ENCODE measurements at regions not wholly inside any gene's neighbourhood (a gene's known extent, or its start where the extent isn't known, plus 50 kb on each side); places are given as distances from the start of the nearest gene placed in this dataset.

DNA sequence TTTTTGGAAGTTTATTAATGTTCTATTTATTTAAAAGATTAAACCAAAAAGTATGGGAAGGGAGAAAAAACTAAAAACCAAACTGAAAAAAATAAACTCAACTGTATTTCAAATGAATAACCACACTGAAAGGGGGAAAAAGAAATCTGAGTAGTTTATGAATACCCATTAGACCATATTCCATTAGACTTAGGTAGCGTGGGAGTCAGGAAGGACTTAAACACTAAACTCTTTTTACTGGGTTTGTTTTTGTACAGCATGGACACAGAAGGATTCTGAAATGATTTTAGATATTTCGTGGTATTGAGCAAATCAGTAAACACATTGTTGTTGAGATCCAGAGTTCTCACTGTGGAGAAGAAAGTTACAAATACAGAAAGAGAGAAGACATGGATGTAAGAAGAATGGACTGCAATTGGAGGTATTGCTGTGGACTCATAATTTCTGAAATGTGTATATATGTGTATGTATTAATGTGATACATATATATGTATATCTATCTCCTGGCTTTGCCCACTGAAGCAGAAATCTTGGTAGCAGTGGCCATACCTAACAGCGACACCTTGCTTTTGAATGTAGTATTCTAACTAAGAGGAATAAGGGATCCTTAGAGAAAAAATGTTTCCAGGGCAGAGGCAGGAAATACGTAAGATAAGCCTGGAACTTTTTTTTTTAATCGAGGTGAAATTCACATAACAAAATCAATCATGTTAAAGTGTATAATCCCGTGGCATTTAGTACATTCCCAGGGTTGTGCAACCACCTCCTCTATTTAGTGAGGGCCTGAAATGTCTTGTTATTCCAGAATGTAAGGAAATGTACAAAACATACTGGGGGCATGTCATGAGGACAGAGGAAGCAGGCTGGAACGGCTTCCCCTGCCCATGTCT lies 228.8 kb downstream of the SMARCA2 start:
- DNase-seq (ENCODE audit: low spot score) = no peak
- no peak overlapping the region for H3K27ac ChIP-seq (ENCODE audit: poor library complexity, severe bottlenecking)
- no peak overlapping the region for H3K4me3 ChIP-seq (ENCODE audit: severe bottlenecking)
- H3K27me3 ChIP-seq (ENCODE audit: insufficient read depth, poor library complexity, severe bottlenecking) = no peaks in the 10 kb centered on the region
- H3K9me3 ChIP-seq (ENCODE audit: severe bottlenecking) = no peaks in the 10 kb centered on the region
- no peaks in the 10 kb centered on the region for H3K4me1 ChIP-seq (ENCODE audit: insufficient read depth, poor library complexity, severe bottlenecking)
- no peaks in the 10 kb centered on the region for H3K36me3 ChIP-seq (ENCODE audit: low read depth)
- ATAC-seq (ENCODE audit: low read depth) = no peak
- TF ChIP-seq, protein P1, sequence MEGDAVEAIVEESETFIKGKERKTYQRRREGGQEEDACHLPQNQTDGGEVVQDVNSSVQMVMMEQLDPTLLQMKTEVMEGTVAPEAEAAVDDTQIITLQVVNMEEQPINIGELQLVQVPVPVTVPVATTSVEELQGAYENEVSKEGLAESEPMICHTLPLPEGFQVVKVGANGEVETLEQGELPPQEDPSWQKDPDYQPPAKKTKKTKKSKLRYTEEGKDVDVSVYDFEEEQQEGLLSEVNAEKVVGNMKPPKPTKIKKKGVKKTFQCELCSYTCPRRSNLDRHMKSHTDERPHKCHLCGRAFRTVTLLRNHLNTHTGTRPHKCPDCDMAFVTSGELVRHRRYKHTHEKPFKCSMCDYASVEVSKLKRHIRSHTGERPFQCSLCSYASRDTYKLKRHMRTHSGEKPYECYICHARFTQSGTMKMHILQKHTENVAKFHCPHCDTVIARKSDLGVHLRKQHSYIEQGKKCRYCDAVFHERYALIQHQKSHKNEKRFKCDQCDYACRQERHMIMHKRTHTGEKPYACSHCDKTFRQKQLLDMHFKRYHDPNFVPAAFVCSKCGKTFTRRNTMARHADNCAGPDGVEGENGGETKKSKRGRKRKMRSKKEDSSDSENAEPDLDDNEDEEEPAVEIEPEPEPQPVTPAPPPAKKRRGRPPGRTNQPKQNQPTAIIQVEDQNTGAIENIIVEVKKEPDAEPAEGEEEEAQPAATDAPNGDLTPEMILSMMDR (IDR thresholded peaks at IDR 0.05; ENCODE audit: poor library complexity, severe bottlenecking) = no peak

GRCh38 chr9:2247340-2247739 lies 232.2 kb downstream of the SMARCA2 start:
- no peaks in the 10 kb centered on the region for H3K27me3 ChIP-seq (ENCODE audit: insufficient read depth, poor library complexity, severe bottlenecking)
- DNase-seq (ENCODE audit: low spot score) (no peak), ATAC-seq (ENCODE audit: low read depth) (no peak)
- no peak overlapping the region for H3K27ac ChIP-seq (ENCODE audit: poor library complexity, severe bottlenecking)
- no peaks in the 10 kb centered on the region for H3K9me3 ChIP-seq (ENCODE audit: severe bottlenecking)
- no peak overlapping the region for H3K4me3 ChIP-seq (ENCODE audit: severe bottlenecking)
- H3K36me3 ChIP-seq (ENCODE audit: low read depth) = no peaks in the 10 kb centered on the region
- TF ChIP-seq, protein P1 (IDR thresholded peaks at IDR 0.05; ENCODE audit: poor library complexity, severe bottlenecking) = no peak
- H3K4me1 ChIP-seq (ENCODE audit: insufficient read depth, poor library complexity, severe bottlenecking) = no peaks in the 10 kb centered on the region

GRCh38 chr9:2248768-2249265 lies 233.7 kb downstream of the SMARCA2 start:
- H3K9me3 ChIP-seq (ENCODE audit: severe bottlenecking) = no peaks in the 10 kb centered on the region
- ATAC-seq (ENCODE audit: low read depth) = no peak
- no peaks in the 10 kb centered on the region for H3K27me3 ChIP-seq (ENCODE audit: insufficient read depth, poor library complexity, severe bottlenecking)
- DNase-seq (ENCODE audit: low spot score) = no peak
- no peaks in the 10 kb centered on the region for H3K4me1 ChIP-seq (ENCODE audit: insufficient read depth, poor library complexity, severe bottlenecking)
- H3K36me3 ChIP-seq (ENCODE audit: low read depth) = no peaks in the 10 kb centered on the region
- TF ChIP-seq, protein P1 (IDR thresholded peaks at IDR 0.05; ENCODE audit: poor library complexity, severe bottlenecking) = no peak
- no peak overlapping the region for H3K4me3 ChIP-seq (ENCODE audit: severe bottlenecking)
- H3K27ac ChIP-seq (ENCODE audit: poor library complexity, severe bottlenecking) = no peak overlapping the region

- ATAC-seq (ENCODE audit: low read depth) (no peak), DNase-seq (ENCODE audit: low spot score) (no peak)
- TF ChIP-seq, protein P1 (IDR thresholded peaks at IDR 0.05; ENCODE audit: poor library complexity, severe bottlenecking) = no peak
- Histone ChIP-seq H3K27me3 (ENCODE audit: insufficient read depth, poor library complexity, severe bottlenecking) (no peaks in the 10 kb centered on the region), H3K4me3 (ENCODE audit: severe bottlenecking) (no peak overlapping the region), H3K4me1 (ENCODE audit: insufficient read depth, poor library complexity, severe bottlenecking) (no peaks in the 10 kb centered on the region), H3K9me3 (ENCODE audit: severe bottlenecking) (no peaks in the 10 kb centered on the region), H3K27ac (ENCODE audit: poor library complexity, severe bottlenecking) (no peak overlapping the region), H3K36me3 (ENCODE audit: low read depth) (no peaks in the 10 kb centered on the region)
Observed at GRCh38 chr9:2253636-2254580, 238.8 kb downstream of the SMARCA2 start.

All from RWPE2 (cell line).